Naive thymus-derived CD4-positive, alpha-beta T cell (primary cell): ENCODE measurements at regions not wholly inside any gene's neighbourhood (a gene's known extent, or its start where the extent isn't known, plus 50 kb on each side); places are given as distances from the start of the nearest gene placed in this dataset.

Source experiments
- ATAC-seq: fragments of 150-1000 bp; cut with Tn5 transposase; 2 replicates; pipeline ENCODE4 v1.10.0; 2021; ENCODE audit warnings: mild to moderate bottlenecking, moderate library complexity
- CTCF ChIA-PET: fragments of 350-600 bp; sonication (Branson Sonifier 250); formaldehyde crosslinking; loops from one replicate; lab custom pipeline; 2021; ENCODE audit warnings: antibody characterized with exemption; lab: Charles Lee
- POLR2A ChIA-PET: fragments of 350-600 bp; sonication (Branson Sonifier 250); formaldehyde crosslinking; loops from one replicate; lab custom pipeline; 2021; ENCODE audit warnings: antibody characterized with exemption, inconsistent platforms; lab: Charles Lee
- DNase-seq, 9 donors: peaks; one replicate each; pipeline versions ENCODE4 v3.0.0 to v3.0.0-alpha.2; 2020 to 2022; ENCODE audit warnings: mixed read lengths in 1 of 9
- H3K27ac ChIP-seq: one replicate; pipeline ENCODE4 v1.7.0; 2013; ENCODE audit warnings: mild to moderate bottlenecking, low read depth, low read length, moderate library complexity
- H3K27me3 ChIP-seq, 2 donors: one replicate each; pipeline ENCODE4 v1.7.0; 2013; ENCODE audit warnings: low read length in 2 of 2, mild to moderate bottlenecking in 2 of 2, moderate library complexity in 2 of 2; ENCODE audit not compliant: control insufficient read depth in 2 of 2, insufficient read depth in 2 of 2
- H3K36me3 ChIP-seq, 3 experiments: 1 replicate in 2 of 3; 2 replicates in 1 of 3; pipeline ENCODE4 v1.7.0; 2013; ENCODE audit warnings: low read length in 3 of 3, mild to moderate bottlenecking in 3 of 3, moderate library complexity in 1 of 3; ENCODE audit not compliant: insufficient read depth in 3 of 3, control insufficient read depth in 2 of 3
- H3K4me1 ChIP-seq, 2 donors: one replicate each; pipeline ENCODE4 v1.7.0; 2013; ENCODE audit warnings: low read length in 2 of 2, mild to moderate bottlenecking in 2 of 2, moderate library complexity in 1 of 2; ENCODE audit not compliant: control insufficient read depth in 2 of 2, insufficient read depth in 2 of 2
- H3K4me3 ChIP-seq: 2 replicates; pipeline ENCODE4 v1.7.0; 2013; ENCODE audit warnings: mild to moderate bottlenecking, low read length
- H3K9me3 ChIP-seq, 3 experiments: 1 replicate in 2 of 3; 2 replicates in 1 of 3; pipeline ENCODE4 v1.7.0; 2013; ENCODE audit warnings: low read length in 3 of 3; ENCODE audit not compliant: control insufficient read depth in 2 of 3
- H3K27ac Mint-ChIP-seq, 9 donors: one replicate each; pipeline ENCODE4 v1.8.0; 2020 to 2022; ENCODE audit warnings: mixed read lengths in 9 of 9, mild to moderate bottlenecking in 8 of 9, moderate library complexity in 5 of 9, inconsistent platforms in 2 of 9
- H3K27me3 Mint-ChIP-seq, 5 donors: one replicate each; pipeline ENCODE4 v1.8.0; 2021 to 2022; ENCODE audit warnings: mixed read lengths in 5 of 5, mild to moderate bottlenecking in 1 of 5
- H3K36me3 Mint-ChIP-seq, 5 donors: one replicate each; pipeline ENCODE4 v1.8.0; 2020 to 2022; ENCODE audit warnings: mixed read lengths in 5 of 5, mild to moderate bottlenecking in 3 of 5, inconsistent platforms in 1 of 5
- H3K4me1 Mint-ChIP-seq, 7 donors: one replicate each; pipeline ENCODE4 v1.8.0; 2020 to 2022; ENCODE audit warnings: mixed read lengths in 7 of 7, mild to moderate bottlenecking in 3 of 7, inconsistent platforms in 1 of 7
- H3K4me3 Mint-ChIP-seq, 10 donors: one replicate each; pipeline ENCODE4 v1.8.0; 2020 to 2022; ENCODE audit warnings: mild to moderate bottlenecking in 10 of 10, mixed read lengths in 10 of 10, moderate library complexity in 6 of 10, inconsistent platforms in 2 of 10
- H3K9me3 Mint-ChIP-seq, 11 donors: one replicate each; pipeline ENCODE4 v1.8.0; 2020 to 2022; ENCODE audit warnings: mixed read lengths in 11 of 11, mild to moderate bottlenecking in 4 of 11, inconsistent platforms in 1 of 11, moderate library complexity in 1 of 11
- intact Hi-C, 2 donors: fragments of 100-400 bp; cut with micrococcal nuclease; formaldehyde crosslinking; loops; one replicate each; pipeline ENCODE4 v1.15.1; 2023

DNA sequence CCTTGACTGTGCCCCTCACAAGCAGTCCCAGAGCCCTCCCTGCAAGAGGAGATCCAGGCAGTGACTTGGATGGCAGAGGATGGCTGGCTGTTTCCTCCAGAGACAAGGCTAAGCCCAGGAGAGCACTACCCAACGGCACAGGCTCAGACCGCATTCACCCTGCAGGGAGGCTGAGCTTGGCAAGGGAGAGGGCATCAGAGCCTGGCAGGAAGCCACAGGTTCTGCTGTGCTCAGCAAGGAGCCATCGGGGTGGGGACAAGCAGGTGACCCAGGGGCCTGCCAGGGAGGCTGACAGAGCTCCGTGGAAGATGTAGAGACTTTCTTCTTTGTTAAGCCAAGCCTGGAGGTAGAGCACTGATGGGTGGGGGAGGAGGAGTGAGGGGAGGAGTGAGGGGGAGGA is 159.2 kb upstream of the CST7 start:
- Mint-ChIP-seq H3K36me3 (no peaks in the 10 kb centered on the region), H3K4me1 (peaks cover 0 to 6% (median 0%) of the 10 kb centered on the region in 7 donors), H3K4me3 (no peak overlapping the region), H3K9me3 (no peaks in the 10 kb centered on the region), H3K27ac (no peak overlapping the region), H3K27me3 (peaks cover 0 to 4% (median 0%) of the 10 kb centered on the region in 5 donors)
- intact Hi-C loops, result loop anchor here in 1 of 2 donors (10.0 kb wide), 1 partner anchor 685 kb away; no protein-coding TSS in a partner anchor
- H3K4me3 ChIP-seq, result no peak overlapping the region
- ChIA-PET CTCF (no interaction called here), POLR2A (no interaction called here)
- no peaks in the 10 kb centered on the region for H3K4me1 ChIP-seq
- DNase-seq (no peak), ATAC-seq (no peak)
- H3K27me3 ChIP-seq, result no peaks in the 10 kb centered on the region
- no peaks in the 10 kb centered on the region for H3K36me3 ChIP-seq
- H3K9me3 ChIP-seq, result no peaks in the 10 kb centered on the region
- H3K27ac ChIP-seq, result no peak overlapping the region

GRCh38 chr20:24790746-24791283 is 158.3 kb upstream of the CST7 start:
- Histone ChIP-seq H3K36me3 (no peaks in the 10 kb centered on the region), H3K4me3 (no peak overlapping the region), H3K9me3 (no peaks in the 10 kb centered on the region), H3K27me3 (no peaks in the 10 kb centered on the region), H3K4me1 (no peaks in the 10 kb centered on the region), H3K27ac (no peak overlapping the region)
- ATAC-seq (no peak), DNase-seq (no peak)
- H3K27ac Mint-ChIP-seq, result no peak overlapping the region
- H3K36me3 Mint-ChIP-seq, result no peaks in the 10 kb centered on the region
- H3K4me3 Mint-ChIP-seq, result no peak overlapping the region
- CTCF ChIA-PET, result no interaction called here
- intact Hi-C loops, result no loop called here
- H3K4me1 Mint-ChIP-seq, result peaks cover 0 to 5% (median 0%) of the 10 kb centered on the region in 7 donors
- H3K27me3 Mint-ChIP-seq, result peaks cover 0 to 4% (median 0%) of the 10 kb centered on the region in 5 donors
- H3K9me3 Mint-ChIP-seq, result no peaks in the 10 kb centered on the region
- POLR2A ChIA-PET, result no interaction called here

GRCh38 chr20:24791953-24792352 is 157.1 kb upstream of the CST7 start:
- Histone ChIP-seq H3K27ac (no peak overlapping the region), H3K27me3 (no peaks in the 10 kb centered on the region), H3K9me3 (no peaks in the 10 kb centered on the region), H3K4me1 (no peaks in the 10 kb centered on the region), H3K36me3 (no peaks in the 10 kb centered on the region), H3K4me3 (no peak overlapping the region)
- ATAC-seq, result no peak
- peaks cover 0 to 4% (median 0%) of the 10 kb centered on the region in 5 donors for H3K27me3 Mint-ChIP-seq
- no peak overlapping the region for H3K4me3 Mint-ChIP-seq
- H3K36me3 Mint-ChIP-seq, result no peaks in the 10 kb centered on the region
- CTCF ChIA-PET, result no interaction called here
- no peak for DNase-seq
- no peak overlapping the region for H3K27ac Mint-ChIP-seq
- POLR2A ChIA-PET, result no interaction called here
- H3K4me1 Mint-ChIP-seq, result peaks cover 0 to 5% (median 0%) of the 10 kb centered on the region in 7 donors
- no peaks in the 10 kb centered on the region for H3K9me3 Mint-ChIP-seq
- intact Hi-C loops, result no loop called here

- no peaks in the 10 kb centered on the region for H3K9me3 ChIP-seq
- H3K27ac ChIP-seq, result no peak overlapping the region
- intact Hi-C loops, result no loop called here
- DNase-seq (no peak), ATAC-seq (peak; percentile 27)
- H3K4me1 Mint-ChIP-seq, result peaks cover 0 to 5% (median 0%) of the 10 kb centered on the region in 7 donors
- H3K4me1 ChIP-seq, result no peaks in the 10 kb centered on the region
- H3K27me3 ChIP-seq, result no peaks in the 10 kb centered on the region
- no peaks in the 10 kb centered on the region for H3K36me3 Mint-ChIP-seq
- POLR2A ChIA-PET, result no interaction called here
- no peak overlapping the region for H3K4me3 ChIP-seq
- H3K9me3 Mint-ChIP-seq, result no peaks in the 10 kb centered on the region
- H3K27ac Mint-ChIP-seq, result no peak overlapping the region
- no peak overlapping the region for H3K4me3 Mint-ChIP-seq
- no peaks in the 10 kb centered on the region for H3K36me3 ChIP-seq
- CTCF ChIA-PET, result no interaction called here
- H3K27me3 Mint-ChIP-seq, result peaks cover 0 to 4% (median 0%) of the 10 kb centered on the region in 5 donors
These were observed 156.2 kb upstream of the CST7 start for GRCh38 chr20:24792641-24793495.

DNA sequence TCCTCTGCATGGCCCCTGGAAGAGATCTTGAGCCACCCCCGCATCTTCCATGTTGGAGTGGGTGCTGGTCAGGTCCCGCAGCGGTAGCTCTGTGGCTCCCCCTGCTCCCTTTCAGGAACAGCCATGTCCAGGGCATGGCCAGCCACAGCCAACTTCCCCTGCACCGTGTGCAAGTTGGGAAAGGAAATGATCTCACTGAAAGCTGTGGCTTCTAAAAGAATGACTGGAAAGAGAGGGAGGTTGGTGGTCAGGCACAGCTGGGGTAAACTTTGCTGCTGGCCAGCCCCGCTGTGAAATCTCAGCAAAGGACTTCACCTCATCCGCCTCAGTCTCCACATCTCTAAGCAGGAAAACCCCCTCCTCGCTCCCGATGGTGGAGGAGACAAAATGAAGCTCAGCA is 153.6 kb upstream of the CST7 start:
- intact Hi-C loops, result no loop called here
- no peak for DNase-seq

GRCh38 chr20:24796236-24796635 is 152.8 kb upstream of the CST7 start:
- no peaks in the 10 kb centered on the region for H3K9me3 ChIP-seq
- no peaks in the 10 kb centered on the region for H3K4me1 ChIP-seq
- no peaks in the 10 kb centered on the region for H3K36me3 ChIP-seq
- no peaks in the 10 kb centered on the region for H3K9me3 Mint-ChIP-seq
- no peaks in the 10 kb centered on the region for H3K27me3 Mint-ChIP-seq
- ATAC-seq (no peak), DNase-seq (no peak)
- H3K27ac Mint-ChIP-seq, result no peak overlapping the region
- intact Hi-C loops, result no loop called here
- no peak overlapping the region for H3K4me3 ChIP-seq
- ChIA-PET CTCF (no interaction called here), POLR2A (no interaction called here)
- H3K36me3 Mint-ChIP-seq, result no peaks in the 10 kb centered on the region
- H3K4me1 Mint-ChIP-seq, result peaks cover 0 to 5% (median 0%) of the 10 kb centered on the region in 7 donors
- H3K27ac ChIP-seq, result no peak overlapping the region
- H3K27me3 ChIP-seq, result no peaks in the 10 kb centered on the region
- no peak overlapping the region for H3K4me3 Mint-ChIP-seq

More for the DNA sequence above, 153.6 kb upstream of the CST7 start:
- no peak overlapping the region for H3K27ac Mint-ChIP-seq
- ATAC-seq, result no peak
- H3K4me1 Mint-ChIP-seq, result peaks cover 0 to 5% (median 0%) of the 10 kb centered on the region in 7 donors
- POLR2A ChIA-PET, result no interaction called here
- no peaks in the 10 kb centered on the region for H3K9me3 Mint-ChIP-seq
- Histone ChIP-seq H3K4me1 (no peaks in the 10 kb centered on the region), H3K27ac (no peak overlapping the region), H3K27me3 (no peaks in the 10 kb centered on the region), H3K4me3 (no peak overlapping the region), H3K36me3 (no peaks in the 10 kb centered on the region), H3K9me3 (no peaks in the 10 kb centered on the region)
- CTCF ChIA-PET, result no interaction called here
- H3K4me3 Mint-ChIP-seq, result no peak overlapping the region
- no peaks in the 10 kb centered on the region for H3K36me3 Mint-ChIP-seq
- no peaks in the 10 kb centered on the region for H3K27me3 Mint-ChIP-seq

- no peak for ATAC-seq
- Mint-ChIP-seq H3K9me3 (no peaks in the 10 kb centered on the region), H3K4me1 (peaks cover 0 to 5% (median 0%) of the 10 kb centered on the region in 7 donors), H3K27ac (no peak overlapping the region), H3K4me3 (no peak overlapping the region), H3K27me3 (no peaks in the 10 kb centered on the region), H3K36me3 (no peaks in the 10 kb centered on the region)
- ChIA-PET CTCF (no interaction called here), POLR2A (no interaction called here)
- Histone ChIP-seq H3K36me3 (no peaks in the 10 kb centered on the region), H3K27me3 (no peaks in the 10 kb centered on the region), H3K27ac (no peak overlapping the region), H3K4me1 (no peaks in the 10 kb centered on the region), H3K4me3 (no peak overlapping the region), H3K9me3 (no peaks in the 10 kb centered on the region)
- no peak for DNase-seq
- intact Hi-C loops, result no loop called here
These were observed 152.0 kb upstream of the CST7 start for GRCh38 chr20:24797113-24797512.
